GM23338 (cell line): ENCODE measurements at regions not wholly inside any gene's neighbourhood (a gene's known extent, or its start where the extent isn't known, plus 50 kb on each side); places are given as distances from the start of the nearest gene placed in this dataset.

Experiments
- CREB1 ChIP-seq: fragments of 250-450 bp; sonication (Bioruptor Pico); IDR thresholded peaks from 2 replicates; pipeline ENCODE4 v1.5.0; 2020; ENCODE audit warnings: low read depth, mild to moderate bottlenecking, moderate library complexity
- CTCF ChIP-seq, 2 experiments: fragments of 200-600 bp in 1 of 2; sonication (generic) in 1 of 2; conservative IDR thresholded peaks; 2 replicates each; pipeline versions ENCODE4 v1.5.1 to v1.6.1; 2016 to 2017; ENCODE audit warnings: antibody characterized with exemption in 2 of 2, low read depth in 2 of 2, mild to moderate bottlenecking in 2 of 2, moderate library complexity in 1 of 2
- ETS1 ChIP-seq: IDR thresholded peaks from 2 replicates; pipeline ENCODE4 v1.6.1; 2016; ENCODE audit warnings: antibody characterized with exemption
- EZH2 ChIP-seq: fragments of 200-600 bp; sonication (generic); IDR thresholded peaks from one replicate; pipeline ENCODE4 v1.8.0; 2017; ENCODE audit warnings: antibody characterized with exemption, mild to moderate bottlenecking, low read depth; ENCODE audit not compliant: unreplicated experiment
- EZH2phosphoT487 ChIP-seq: fragments of 200-600 bp; sonication (generic); IDR thresholded peaks from one replicate; pipeline ENCODE4 v1.8.1; 2018; ENCODE audit warnings: antibody characterized with exemption; ENCODE audit not compliant: unreplicated experiment
- JUNB ChIP-seq: IDR thresholded peaks from one replicate; pipeline ENCODE4 v1.6.1; 2016; ENCODE audit warnings: antibody characterized with exemption; ENCODE audit not compliant: unreplicated experiment
- POLR2AphosphoS5 ChIP-seq: IDR thresholded peaks from 2 replicates; pipeline ENCODE4 v1.6.1; 2016; ENCODE audit warnings: antibody characterized with exemption, low read depth
- REST ChIP-seq: IDR thresholded peaks from one replicate; pipeline ENCODE4 v1.6.1; 2018; ENCODE audit warnings: antibody characterized with exemption; ENCODE audit not compliant: unreplicated experiment
- ZNF331 ChIP-seq: fragments of 250-450 bp; sonication (Bioruptor Pico); IDR thresholded peaks from 2 replicates; pipeline ENCODE4 v1.5.0; 2020; ENCODE audit warnings: low read depth, mild to moderate bottlenecking, moderate library complexity
- ZNF462 ChIP-seq: fragments of 250-450 bp; sonication (Bioruptor Pico); IDR thresholded peaks from 2 replicates; pipeline ENCODE4 v1.5.0; 2020; ENCODE audit warnings: mild to moderate bottlenecking, moderate library complexity

- TF ChIP-seq CTCF (conservative IDR thresholded peaks at IDR 0.05; ENCODE audit: low read depth in 2 of 2) (no peak), POLR2AphosphoS5 (no peak), EZH2 (no peak), JUNB (no peak), EZH2phosphoT487 (no peak), CREB1 (no peak), ETS1 (no peak), ZNF462 (CRISPR knock-in tag) (no peak), REST (no peak), ZNF331 (CRISPR knock-in tag) (no peak)
Measured at GRCh38 chr5:155275222-155275621, 261.7 kb downstream of the KIF4B start.
